ENCODE measurements at regions not wholly inside any gene's neighbourhood (a gene's known extent, or its start where the extent isn't known, plus 50 kb on each side); places are given as distances from the start of the nearest gene placed in this dataset.

DNA sequence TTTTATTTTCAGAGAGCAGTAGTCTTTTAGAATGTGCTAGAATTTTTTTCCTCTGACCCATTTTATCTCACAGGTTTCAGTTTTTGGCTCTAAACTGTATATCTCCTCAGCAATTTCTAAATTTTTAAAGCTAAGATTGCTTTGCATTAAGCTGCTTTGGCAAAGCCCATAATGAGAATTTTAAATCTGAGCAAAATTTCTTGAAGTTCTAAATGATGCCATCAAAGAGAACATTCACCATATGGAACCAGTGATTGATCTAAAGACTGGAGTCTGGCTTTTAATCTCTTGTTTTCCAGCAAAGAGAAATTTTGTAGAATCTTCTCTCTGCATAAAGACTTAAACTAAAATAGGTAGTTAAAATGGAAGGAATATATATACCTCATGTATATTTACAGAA, 313.6 kb downstream of the TBC1D32 start:
- no peak for DNase-seq (ENCODE audit: low read depth in 2 of 2, low spot score in 1 of 2)

DNA sequence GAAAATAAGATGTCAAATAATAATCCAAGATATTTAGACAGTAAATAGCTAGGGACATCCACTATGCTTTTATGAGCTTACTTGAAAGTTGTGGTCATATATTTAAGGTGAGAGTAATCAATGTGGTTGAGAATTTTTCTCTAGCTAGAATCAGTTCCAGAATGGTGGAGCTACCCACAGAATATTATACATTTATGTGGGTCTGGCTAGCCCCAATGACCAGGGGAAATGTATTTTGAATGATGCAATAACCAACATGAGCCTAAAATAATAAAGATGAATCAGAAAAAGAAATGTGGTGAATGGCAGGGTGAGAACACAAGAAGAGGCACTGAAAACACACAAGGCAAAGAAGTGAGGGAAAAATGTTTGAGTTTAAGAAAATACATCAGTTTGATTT, 325.7 kb downstream of the TBC1D32 start:
- DNase-seq (ENCODE audit: low read depth in 2 of 2, low spot score in 1 of 2), result no peak

DNA sequence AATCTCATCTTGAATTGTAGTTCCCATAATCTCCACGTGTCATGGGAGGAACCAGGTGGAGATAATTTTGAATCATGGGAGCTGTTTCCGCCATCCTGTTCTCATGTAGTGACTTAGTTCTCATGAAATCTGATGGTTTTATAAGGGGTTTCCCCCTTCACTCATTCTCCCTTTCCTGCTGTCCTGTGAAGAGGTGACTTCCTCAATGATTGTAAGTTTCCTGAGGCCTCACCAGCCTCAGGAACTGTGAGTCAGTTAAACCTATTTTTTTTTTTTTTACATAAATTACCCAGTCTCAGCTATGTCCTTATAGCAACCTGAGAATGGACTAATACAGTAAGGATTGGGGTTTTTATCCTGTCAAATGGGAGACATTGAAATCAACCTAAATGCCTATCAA, 328.3 kb downstream of the TBC1D32 start:
- no peak for DNase-seq (ENCODE audit: low read depth in 2 of 2, low spot score in 1 of 2)

- DNase-seq (ENCODE audit: low read depth in 2 of 2, low spot score in 1 of 2), result no peak
These were observed 333.9 kb downstream of the TBC1D32 start for GRCh38 chr6:121000381-121000780.

- DNase-seq (ENCODE audit: low read depth in 2 of 2, low spot score in 1 of 2), result no peak
These were observed 337.9 kb downstream of the TBC1D32 start for GRCh38 chr6:120996340-120996739.

GRCh38 chr6:120994573-120994967, 339.7 kb downstream of the TBC1D32 start:
- DNase-seq (ENCODE audit: low read depth in 2 of 2, low spot score in 1 of 2), result no peak

GRCh38 chr6:120993929-120994572, 340.2 kb downstream of the TBC1D32 start:
- DNase-seq (ENCODE audit: low read depth in 2 of 2, low spot score in 1 of 2), result no peak

DNA sequence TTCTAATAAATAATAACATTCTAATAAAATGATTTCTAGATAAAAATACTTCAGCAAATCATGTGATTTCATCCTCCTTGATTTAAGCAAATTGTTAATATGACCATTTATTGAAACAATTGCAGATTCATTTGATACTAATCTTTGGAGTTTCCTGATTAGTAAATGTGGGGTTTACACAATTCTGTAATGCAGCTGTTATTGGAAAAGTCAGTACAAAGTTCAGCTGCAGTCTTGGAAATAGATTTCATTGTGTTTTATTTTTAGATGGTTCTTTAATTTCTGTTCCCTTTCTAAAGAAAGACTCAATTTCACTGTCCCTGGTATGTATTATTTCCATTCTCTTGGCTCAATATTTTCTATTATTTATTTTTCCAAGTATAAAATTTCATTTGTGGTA, 342.0 kb downstream of the TBC1D32 start:
- no peak for DNase-seq (ENCODE audit: low read depth in 2 of 2, low spot score in 1 of 2)

DNA sequence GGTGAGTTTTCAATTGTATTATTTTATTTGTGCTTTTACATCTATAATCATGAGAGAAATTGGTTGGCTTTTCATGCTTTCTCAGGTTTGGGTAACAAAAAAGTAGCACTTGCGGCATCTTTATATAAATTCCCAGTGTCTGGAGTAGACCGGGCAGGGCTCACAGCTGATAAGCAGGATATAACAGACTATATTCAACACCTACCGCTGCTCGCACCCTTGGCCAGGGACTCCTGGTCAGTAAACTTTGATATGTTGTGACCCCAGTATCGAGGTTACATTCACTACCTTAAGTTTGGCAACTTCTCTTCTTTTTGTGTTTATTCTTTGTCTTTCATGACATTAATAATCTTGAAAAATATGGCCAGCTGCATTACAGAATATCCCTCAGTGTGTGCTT, 343.4 kb downstream of the TBC1D32 start:
- no peak for DNase-seq (ENCODE audit: low read depth in 2 of 2, low spot score in 1 of 2)

DNA sequence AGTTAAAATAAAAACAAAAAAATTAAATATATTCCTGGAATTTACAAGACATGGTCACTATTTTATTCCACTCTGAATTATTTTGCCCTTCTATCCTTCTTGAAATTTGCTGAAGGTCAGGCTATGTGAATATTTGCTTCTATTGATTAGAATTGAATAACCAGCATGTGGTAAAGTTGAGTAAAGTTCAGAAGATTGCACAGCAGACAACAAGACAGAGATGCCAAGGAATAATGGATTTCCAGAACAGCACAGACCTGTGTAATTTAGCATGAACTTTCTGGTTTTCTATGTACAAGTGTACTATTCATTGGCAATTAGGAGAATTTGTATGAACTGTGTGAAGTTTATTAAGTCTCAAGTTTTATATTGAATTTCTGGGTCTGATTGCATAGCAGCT, 352.4 kb downstream of the TBC1D32 start:
- DNase-seq (ENCODE audit: low read depth in 2 of 2, low spot score in 1 of 2), result no peak

DNA sequence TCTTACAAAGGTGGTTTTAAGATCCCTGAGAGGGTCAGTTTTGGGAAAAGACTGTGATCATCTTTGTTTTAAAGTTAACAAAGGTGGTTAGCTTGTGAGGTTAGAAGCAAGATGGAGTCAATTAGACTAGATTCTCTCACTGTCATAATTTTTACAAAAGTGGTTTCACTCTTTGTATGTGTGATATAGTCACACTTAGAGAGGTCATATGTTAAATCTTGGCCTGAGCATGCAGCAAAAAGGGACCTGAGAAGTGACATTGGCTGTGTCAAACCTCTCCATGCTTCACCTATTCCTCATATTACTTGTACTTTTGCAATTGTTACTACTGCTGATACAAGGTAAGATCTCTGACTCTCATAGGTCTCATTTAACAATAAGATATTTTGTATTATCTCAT, 368.0 kb downstream of the TBC1D32 start:
- no peak for DNase-seq (ENCODE audit: low read depth in 2 of 2, low spot score in 1 of 2)

- DNase-seq (ENCODE audit: low read depth in 2 of 2, low spot score in 1 of 2), result no peak
These were observed 368.5 kb downstream of the TBC1D32 start for GRCh38 chr6:120965814-120966213.

GRCh38 chr6:120960761-120961160, 373.5 kb downstream of the TBC1D32 start:
- no peak for DNase-seq (ENCODE audit: low read depth in 2 of 2, low spot score in 1 of 2)

- no peak for DNase-seq (ENCODE audit: low read depth in 2 of 2, low spot score in 1 of 2)
These were observed 380.2 kb downstream of the TBC1D32 start for GRCh38 chr6:120954111-120954510.

- DNase-seq (ENCODE audit: low read depth in 2 of 2, low spot score in 1 of 2), result no peak
These were observed 383.0 kb downstream of the TBC1D32 start for GRCh38 chr6:120951258-120951657.

GRCh38 chr6:120947111-120947510, 387.2 kb downstream of the TBC1D32 start:
- no peak for DNase-seq (ENCODE audit: low read depth in 2 of 2, low spot score in 1 of 2)

DNA sequence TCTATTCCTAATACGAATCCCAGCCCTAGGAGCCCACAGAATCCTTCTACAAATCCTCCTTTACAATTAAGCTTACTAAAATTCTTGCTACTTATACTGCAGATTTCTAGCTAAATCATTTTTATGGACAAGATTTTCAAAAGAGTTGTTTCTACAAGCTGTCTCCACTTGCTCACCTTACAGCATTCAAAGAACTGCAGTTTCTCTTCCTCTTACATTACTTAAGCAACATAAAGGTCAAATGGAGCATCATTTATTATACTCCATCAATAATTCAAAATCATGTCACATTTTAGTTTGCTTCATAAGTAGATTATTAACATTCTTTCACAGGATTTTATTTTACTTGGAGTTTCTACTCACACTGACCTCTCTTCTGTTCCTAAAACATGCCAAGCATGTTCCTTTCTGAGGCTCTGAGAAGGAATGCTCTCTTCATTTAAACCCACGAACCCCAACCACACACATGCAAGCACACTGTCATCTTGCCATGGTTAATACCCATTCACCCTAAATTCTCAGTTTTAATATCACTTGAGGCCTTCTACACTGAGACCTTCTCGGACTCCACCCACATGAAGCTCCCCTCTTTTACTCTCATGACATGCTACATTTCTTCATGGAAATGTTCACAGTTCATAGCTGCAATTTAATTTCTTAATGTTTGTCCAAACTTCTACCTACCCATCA, 388.2 kb downstream of the TBC1D32 start:
- no peak for DNase-seq (ENCODE audit: low read depth in 2 of 2, low spot score in 1 of 2)

GRCh38 chr6:120938876-120939472, 395.3 kb downstream of the TBC1D32 start:
- no peak for DNase-seq (ENCODE audit: low read depth in 2 of 2, low spot score in 1 of 2)

DNA sequence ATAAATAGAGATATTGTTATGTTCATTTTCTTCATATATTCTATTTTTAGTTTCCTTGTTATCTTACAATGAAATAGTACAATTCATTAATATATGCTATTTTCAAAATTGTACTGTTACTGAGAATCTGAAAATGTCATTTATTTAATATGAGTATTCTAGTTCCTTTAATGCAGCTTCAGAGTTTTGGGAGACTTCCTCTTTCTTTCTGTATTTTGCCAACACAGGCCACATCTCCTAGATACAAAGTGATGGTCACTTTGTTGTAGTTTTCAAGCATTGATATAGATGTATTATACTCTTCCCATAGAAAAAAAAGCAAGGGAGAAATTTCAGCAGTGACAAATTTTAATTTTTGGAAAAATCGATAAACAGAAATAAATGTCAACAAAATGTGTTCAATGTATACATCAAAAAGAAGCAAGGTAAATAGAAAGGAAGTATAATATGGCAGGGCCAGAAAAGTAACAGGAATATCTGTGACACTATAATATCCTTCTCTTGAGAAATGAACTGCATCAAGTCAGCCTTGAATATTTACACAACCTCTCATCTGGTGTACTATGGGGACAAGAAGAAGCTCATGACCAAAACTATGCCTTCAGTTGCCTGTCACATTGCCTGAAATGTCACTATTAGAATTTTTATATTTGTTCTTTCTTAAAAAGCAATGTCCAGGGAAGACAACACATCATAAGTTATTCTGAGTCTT, 396.0 kb downstream of the TBC1D32 start:
- no peak for DNase-seq (ENCODE audit: low read depth in 2 of 2, low spot score in 1 of 2)

DNA sequence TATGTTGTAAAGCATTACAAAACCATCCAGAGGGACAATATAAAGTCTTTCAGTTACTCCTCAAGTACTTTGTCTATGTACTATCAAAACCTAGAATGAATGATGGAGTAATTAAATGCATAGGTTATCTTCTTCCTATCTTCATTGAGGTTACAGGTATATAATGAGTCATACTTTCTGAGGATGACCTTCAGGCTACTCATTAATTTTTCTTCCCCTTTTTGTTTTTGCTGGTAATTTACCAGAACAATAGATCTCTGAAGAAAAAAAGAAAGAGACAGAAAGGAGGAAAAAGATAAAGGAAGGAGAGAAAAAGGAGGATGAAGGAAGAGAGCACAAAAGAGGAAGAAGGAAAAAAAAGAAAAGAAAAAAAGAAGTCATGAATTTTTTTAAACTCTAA, 398.4 kb downstream of the TBC1D32 start:
- no peak for DNase-seq (ENCODE audit: low read depth in 2 of 2, low spot score in 1 of 2)

GRCh38 chr6:120935016-120935415, 399.3 kb downstream of the TBC1D32 start:
- no peak for DNase-seq (ENCODE audit: low read depth in 2 of 2, low spot score in 1 of 2)

All from stimulated activated CD8-positive, alpha-beta memory T cell treated with anti-CD3 and anti-CD28 coated beads, Interleukin-4, amount 100 ng/mL, for 1 hour (primary cell).